ENCODE measurements at regions not wholly inside any gene's neighbourhood (a gene's known extent, or its start where the extent isn't known, plus 50 kb on each side); places are given as distances from the start of the nearest gene placed in this dataset.

- H3K36me3 ChIP-seq (ENCODE audit: insufficient read depth, low read length): no peaks in the 10 kb centered on the region
- H3K4me3 ChIP-seq (ENCODE audit: low read length): no peak overlapping the region
- Mint-ChIP-seq H3K4me3 (peak overlapping the region in 1 of 7 donors; percentile 32), H3K9me3 (no peaks in the 10 kb centered on the region), H3K27ac (no peak overlapping the region), H3K4me1 (peaks cover 0 to 4% (median 0%) of the 10 kb centered on the region in 3 donors), H3K27me3 (no peaks in the 10 kb centered on the region), H3K36me3 (no peaks in the 10 kb centered on the region)
- H3K27ac ChIP-seq (ENCODE audit: low read depth, low read length): no peak overlapping the region
- ChIA-PET POLR2A (no interaction called here), CTCF (interaction anchor here (1.6 kb wide), 1 partner anchor 23 kb away, joined by 6 read pairs; no protein-coding TSS in a partner anchor)
- no peaks in the 10 kb centered on the region for H3K27me3 ChIP-seq (ENCODE audit: insufficient read depth, low read length, poor library complexity, severe bottlenecking)
- no peaks in the 10 kb centered on the region for H3K9me3 ChIP-seq (ENCODE audit: low read length)
- no peaks in the 10 kb centered on the region for H3K4me1 ChIP-seq (ENCODE audit: insufficient read depth, low read length)
- no peak for DNase-seq
Measured at GRCh38 chr20:47406849-47407682, 50.6 kb upstream of the ZMYND8 start.

DNA sequence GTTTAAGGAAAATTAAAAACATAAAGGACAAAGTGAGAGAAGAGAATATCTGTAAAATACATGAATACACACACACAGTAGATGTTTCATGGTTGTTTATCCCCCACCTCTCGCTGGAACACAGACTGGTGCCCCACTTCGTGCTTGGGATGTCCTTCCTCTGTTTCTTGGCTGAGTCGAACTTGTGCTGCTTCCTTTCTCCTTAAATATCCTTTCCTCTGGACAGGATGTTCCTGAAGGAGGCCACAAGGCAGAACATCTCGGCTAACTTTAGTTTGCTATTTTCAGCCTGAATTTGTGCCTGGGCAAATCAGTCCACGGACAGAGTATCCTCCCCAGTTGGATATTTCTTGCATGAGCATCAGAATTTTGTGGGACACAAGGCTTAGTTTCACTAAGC lies 54.7 kb upstream of the ZMYND8 start:
- H3K27me3 ChIP-seq (ENCODE audit: insufficient read depth, low read length, poor library complexity, severe bottlenecking): no peaks in the 10 kb centered on the region
- Mint-ChIP-seq H3K4me1 (peaks cover 13 to 35% (median 21%) of the 10 kb centered on the region in 3 donors), H3K9me3 (no peaks in the 10 kb centered on the region), H3K27me3 (no peaks in the 10 kb centered on the region), H3K27ac (peak overlapping the region in 1 of 8 donors; percentile 29), H3K4me3 (no peak overlapping the region), H3K36me3 (peaks cover 0 to 4% (median 3%) of the 10 kb centered on the region in 3 donors)
- ChIA-PET POLR2A (no interaction called here), CTCF (interaction anchor here (1.2 to 2.7 kb wide), 2 partner anchors 27 kb away, joined by 4 to 10 read pairs; no protein-coding TSS in a partner anchor)
- no peak for DNase-seq
- no peaks in the 10 kb centered on the region for H3K36me3 ChIP-seq (ENCODE audit: insufficient read depth, low read length)
- no peak overlapping the region for H3K4me3 ChIP-seq (ENCODE audit: low read length)
- peaks cover 20% of the 10 kb centered on the region for H3K4me1 ChIP-seq (ENCODE audit: insufficient read depth, low read length)
- H3K27ac ChIP-seq (ENCODE audit: low read depth, low read length): no peak overlapping the region
- no peaks in the 10 kb centered on the region for H3K9me3 ChIP-seq (ENCODE audit: low read length)

GRCh38 chr20:47412083-47412482 lies 55.6 kb upstream of the ZMYND8 start:
- no peak overlapping the region for H3K27ac Mint-ChIP-seq
- no peaks in the 10 kb centered on the region for H3K9me3 Mint-ChIP-seq
- no peak for DNase-seq
- Histone ChIP-seq H3K4me3 (ENCODE audit: low read length) (no peak overlapping the region), H3K27ac (ENCODE audit: low read depth, low read length) (no peak overlapping the region), H3K27me3 (ENCODE audit: insufficient read depth, low read length, poor library complexity, severe bottlenecking) (no peaks in the 10 kb centered on the region), H3K36me3 (ENCODE audit: insufficient read depth, low read length) (no peaks in the 10 kb centered on the region), H3K4me1 (ENCODE audit: insufficient read depth, low read length) (peaks cover 25% of the 10 kb centered on the region), H3K9me3 (ENCODE audit: low read length) (no peaks in the 10 kb centered on the region)
- H3K36me3 Mint-ChIP-seq: peaks cover 0 to 4% (median 3%) of the 10 kb centered on the region in 3 donors
- peaks cover 19 to 43% (median 21%) of the 10 kb centered on the region in 3 donors for H3K4me1 Mint-ChIP-seq
- ChIA-PET POLR2A (no interaction called here), CTCF (interaction anchor here (1.3 to 2.7 kb wide), 2 partner anchors 10 to 28 kb away, joined by 3 to 10 read pairs; no protein-coding TSS in a partner anchor)
- H3K27me3 Mint-ChIP-seq: peaks cover 0 to 3% of the 10 kb centered on the region in 2 donors
- H3K4me3 Mint-ChIP-seq: no peak overlapping the region

- Histone ChIP-seq H3K4me3 (ENCODE audit: low read length) (no peak overlapping the region), H3K9me3 (ENCODE audit: low read length) (no peaks in the 10 kb centered on the region), H3K36me3 (ENCODE audit: insufficient read depth, low read length) (no peaks in the 10 kb centered on the region), H3K4me1 (ENCODE audit: insufficient read depth, low read length) (peaks cover 25% of the 10 kb centered on the region), H3K27me3 (ENCODE audit: insufficient read depth, low read length, poor library complexity, severe bottlenecking) (no peaks in the 10 kb centered on the region), H3K27ac (ENCODE audit: low read depth, low read length) (no peak overlapping the region)
- peak overlapping the region in 6 of 8 donors; percentile 14 to 84 (median 66) for H3K27ac Mint-ChIP-seq
- DNase-seq: no peak
- H3K4me1 Mint-ChIP-seq: peaks cover 19 to 53% (median 21%) of the 10 kb centered on the region in 3 donors
- H3K9me3 Mint-ChIP-seq: no peaks in the 10 kb centered on the region
- H3K27me3 Mint-ChIP-seq: peaks cover 0 to 3% of the 10 kb centered on the region in 2 donors
- ChIA-PET CTCF (interaction anchor here (1.1 to 2.7 kb wide), 3 partner anchors 9 to 91 kb away, joined by 3 to 10 read pairs (median 4); no protein-coding TSS in a partner anchor), POLR2A (no interaction called here)
- peaks cover 0 to 4% (median 3%) of the 10 kb centered on the region in 3 donors for H3K36me3 Mint-ChIP-seq
- peak overlapping the region in 2 of 7 donors; percentile 14 to 56 for H3K4me3 Mint-ChIP-seq
Measured at GRCh38 chr20:47413189-47413588, 56.7 kb upstream of the ZMYND8 start.

DNA sequence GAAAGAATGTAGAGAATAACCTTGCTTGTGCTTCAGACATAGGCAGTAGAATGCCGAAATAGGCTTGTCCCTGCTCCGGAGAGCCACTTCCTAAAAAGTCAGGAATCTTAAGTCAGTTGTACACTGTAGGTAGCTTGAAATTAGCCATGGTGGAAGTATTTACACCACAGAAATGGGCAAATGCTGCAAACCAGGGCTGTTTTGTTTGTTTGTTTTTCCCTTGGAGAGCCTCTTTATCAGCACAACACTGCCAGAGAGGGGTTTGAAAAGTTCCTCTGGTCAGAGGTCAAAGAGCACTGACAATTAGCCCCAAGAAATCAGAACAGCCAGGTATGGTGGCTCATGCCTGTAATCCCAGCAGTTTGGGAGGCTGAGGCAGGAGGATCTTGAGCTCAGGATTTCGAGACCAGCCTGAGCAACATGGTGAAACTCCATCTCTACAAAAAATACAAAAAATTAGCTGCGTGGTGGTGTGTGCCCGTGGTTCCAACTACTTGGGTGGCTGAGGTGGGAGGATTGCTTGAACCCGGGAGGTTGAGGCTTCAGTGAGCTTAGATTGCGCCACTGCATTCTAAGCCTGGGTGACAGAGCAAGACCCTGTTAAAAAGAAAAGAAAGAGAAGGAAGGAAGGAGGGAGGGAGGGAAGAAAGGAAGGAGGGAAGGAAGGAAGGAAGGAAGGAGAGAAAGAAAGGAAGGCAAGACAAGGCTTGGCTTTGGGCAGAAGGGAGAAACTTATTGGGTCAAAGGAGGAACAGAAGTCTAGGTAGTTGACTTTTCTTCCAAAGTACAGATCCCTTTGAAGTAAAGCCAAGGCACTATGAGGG lies 61.0 kb upstream of the ZMYND8 start:
- no peak overlapping the region for H3K4me3 ChIP-seq (ENCODE audit: low read length)
- Mint-ChIP-seq H3K27me3 (peaks cover 0 to 3% of the 10 kb centered on the region in 2 donors), H3K27ac (peak overlapping the region in 5 of 8 donors; percentile 45 to 71 (median 47)), H3K4me3 (no peak overlapping the region), H3K36me3 (peaks cover 0 to 4% (median 3%) of the 10 kb centered on the region in 3 donors), H3K4me1 (peaks cover 19 to 52% (median 21%) of the 10 kb centered on the region in 3 donors), H3K9me3 (no peaks in the 10 kb centered on the region)
- H3K27ac ChIP-seq (ENCODE audit: low read depth, low read length): no peak overlapping the region
- peaks cover 25% of the 10 kb centered on the region for H3K4me1 ChIP-seq (ENCODE audit: insufficient read depth, low read length)
- CTCF ChIA-PET: interaction anchor here (1.5 kb wide), 1 partner anchor 33 kb away, joined by 4 read pairs; no protein-coding TSS in a partner anchor
- H3K27me3 ChIP-seq (ENCODE audit: insufficient read depth, low read length, poor library complexity, severe bottlenecking): no peaks in the 10 kb centered on the region
- no peak for DNase-seq
- H3K36me3 ChIP-seq (ENCODE audit: insufficient read depth, low read length): no peaks in the 10 kb centered on the region
- POLR2A ChIA-PET: no interaction called here
- H3K9me3 ChIP-seq (ENCODE audit: low read length): no peaks in the 10 kb centered on the region

GRCh38 chr20:47418069-47418757 lies 61.7 kb upstream of the ZMYND8 start:
- DNase-seq: no peak
- Histone ChIP-seq H3K4me3 (ENCODE audit: low read length) (no peak overlapping the region), H3K27me3 (ENCODE audit: insufficient read depth, low read length, poor library complexity, severe bottlenecking) (no peaks in the 10 kb centered on the region), H3K27ac (ENCODE audit: low read depth, low read length) (no peak overlapping the region), H3K36me3 (ENCODE audit: insufficient read depth, low read length) (no peaks in the 10 kb centered on the region), H3K4me1 (ENCODE audit: insufficient read depth, low read length) (peaks cover 25% of the 10 kb centered on the region), H3K9me3 (ENCODE audit: low read length) (no peaks in the 10 kb centered on the region)
- Mint-ChIP-seq H3K9me3 (no peaks in the 10 kb centered on the region), H3K36me3 (peaks cover 0 to 4% (median 3%) of the 10 kb centered on the region in 3 donors), H3K4me1 (peaks cover 14 to 45% (median 15%) of the 10 kb centered on the region in 3 donors), H3K27ac (peak overlapping the region in 2 of 8 donors; percentile 53 to 63), H3K27me3 (peaks cover 0 to 3% of the 10 kb centered on the region in 2 donors), H3K4me3 (no peak overlapping the region)
- CTCF ChIA-PET: no interaction called here
- POLR2A ChIA-PET: no interaction called here

DNA sequence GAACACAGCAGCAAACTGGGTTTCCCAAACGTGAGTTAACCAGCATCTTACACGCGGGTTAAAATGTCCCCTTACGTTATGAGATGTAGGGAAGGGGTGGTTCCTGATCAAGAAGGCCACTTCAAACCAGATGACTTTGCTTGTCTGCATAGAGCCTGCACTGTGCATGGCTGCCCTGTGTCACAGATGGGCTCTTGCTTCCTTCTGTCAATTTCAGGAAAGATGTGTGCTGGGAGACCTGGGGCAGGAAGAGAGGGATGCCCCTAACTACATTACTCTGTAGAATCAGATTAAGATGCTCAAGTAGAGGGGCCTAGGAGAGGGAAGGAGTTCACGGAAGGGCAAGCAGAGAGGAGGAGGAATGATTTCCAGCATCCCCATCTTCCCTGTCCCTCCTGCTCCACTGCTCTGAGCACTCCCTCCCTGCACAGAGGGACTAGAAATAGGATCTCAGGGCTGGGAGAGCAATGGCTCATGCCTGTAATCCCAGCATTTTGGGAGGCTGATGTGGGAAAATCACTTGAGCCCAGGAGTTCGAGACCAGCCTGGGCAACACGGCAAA lies 63.5 kb upstream of the ZMYND8 start:
- peaks cover 9 to 33% (median 14%) of the 10 kb centered on the region in 3 donors for H3K4me1 Mint-ChIP-seq
- no peaks in the 10 kb centered on the region for H3K36me3 ChIP-seq (ENCODE audit: insufficient read depth, low read length)
- peaks cover 17% of the 10 kb centered on the region for H3K4me1 ChIP-seq (ENCODE audit: insufficient read depth, low read length)
- no peak overlapping the region for H3K4me3 Mint-ChIP-seq
- H3K36me3 Mint-ChIP-seq: peaks cover 0 to 3% (median 2%) of the 10 kb centered on the region in 3 donors
- peak overlapping the region in 2 of 8 donors; percentile 81 to 82 for H3K27ac Mint-ChIP-seq
- H3K27ac ChIP-seq (ENCODE audit: low read depth, low read length): no peak overlapping the region
- ChIA-PET CTCF (interaction anchor here (2.0 kb wide), 1 partner anchor 36 kb away, joined by 5 read pairs; no protein-coding TSS in a partner anchor), POLR2A (no interaction called here)
- H3K27me3 Mint-ChIP-seq: peaks cover 0 to 3% of the 10 kb centered on the region in 2 donors
- no peaks in the 10 kb centered on the region for H3K9me3 Mint-ChIP-seq
- no peaks in the 10 kb centered on the region for H3K27me3 ChIP-seq (ENCODE audit: insufficient read depth, low read length, poor library complexity, severe bottlenecking)
- no peak for DNase-seq
- H3K9me3 ChIP-seq (ENCODE audit: low read length): no peaks in the 10 kb centered on the region
- H3K4me3 ChIP-seq (ENCODE audit: low read length): no peak overlapping the region

Data from CD8-positive, alpha-beta memory T cell (primary cell).